ENCODE measurements at regions not wholly inside any gene's neighbourhood (a gene's known extent, or its start where the extent isn't known, plus 50 kb on each side); places are given as distances from the start of the nearest gene placed in this dataset.
"Not testable (repeated sequence)": the region's sequence is repeated elsewhere in the genome, so short reads cannot be mapped to it uniquely, and the experiment has no call there.

GRCh38 chr12:46537387-46537955 is 164.9 kb upstream of the SLC38A2 start:
- Histone ChIP-seq H3K4me3 (no peak overlapping the region), H3K9ac (ENCODE audit: insufficient read depth in 1 of 2, low read length in 2 of 2) (no peak overlapping the region), H3K9me3 (ENCODE audit: control insufficient read depth in 4 of 4, insufficient read depth in 3 of 4, low read length in 3 of 4) (no peaks in the 10 kb centered on the region), H3K4me1 (ENCODE audit: control insufficient read depth in 5 of 5, insufficient read depth in 5 of 5, low read length in 5 of 5) (peaks cover 0 to 18% (median 0%) of the 10 kb centered on the region in 5 donors), H3K27ac (ENCODE audit: low read depth in 1 of 2, low read length in 1 of 2) (no peak overlapping the region), H3K27me3 (ENCODE audit: control insufficient read depth in 3 of 3, insufficient read depth in 3 of 3, low read length in 2 of 3) (no peaks in the 10 kb centered on the region), H3K36me3 (ENCODE audit: control insufficient read depth in 4 of 4, insufficient read depth in 4 of 4, low read length in 4 of 4) (no peaks in the 10 kb centered on the region)
- 92 to 93% methylated on average over 4 of the region's 4 CpGs for WGBS, 2 donors
- DNase-seq (no peak), ATAC-seq (ENCODE audit: insufficient read depth, low FRiP score) (no peak)
- no peak for TF ChIP-seq CTCF (IDR thresholded peaks at IDR 0.05; ENCODE audit: control extremely low read depth, extremely low read depth)

- 63 to 87% methylated on average over 3 of the region's 3 CpGs for WGBS, 2 donors
- H3K9ac ChIP-seq (ENCODE audit: insufficient read depth in 1 of 2, low read length in 2 of 2); H3K4me3 ChIP-seq; H3K36me3 ChIP-seq (ENCODE audit: control insufficient read depth in 4 of 4, insufficient read depth in 4 of 4, low read length in 4 of 4); H3K9me3 ChIP-seq (ENCODE audit: control insufficient read depth in 4 of 4, insufficient read depth in 3 of 4, low read length in 3 of 4); DNase-seq; ATAC-seq (ENCODE audit: insufficient read depth, low FRiP score); H3K27ac ChIP-seq (ENCODE audit: low read depth in 1 of 2, low read length in 1 of 2); H3K27me3 ChIP-seq (ENCODE audit: control insufficient read depth in 3 of 3, insufficient read depth in 3 of 3, low read length in 2 of 3): not testable (repeated sequence)
- peaks cover 0 to 18% (median 0%) of the 10 kb centered on the region in 5 donors for H3K4me1 ChIP-seq (ENCODE audit: control insufficient read depth in 5 of 5, insufficient read depth in 5 of 5, low read length in 5 of 5)
Observed at GRCh38 chr12:46536316-46536715, 163.7 kb upstream of the SLC38A2 start.

- no peak for TF ChIP-seq CTCF (IDR thresholded peaks at IDR 0.05; ENCODE audit: control extremely low read depth, extremely low read depth)
- Histone ChIP-seq H3K9ac (ENCODE audit: insufficient read depth in 1 of 2, low read length in 2 of 2) (no peak overlapping the region), H3K27ac (ENCODE audit: low read depth in 1 of 2, low read length in 1 of 2) (peak overlapping the region in 1 of 2 donors; percentile 63), H3K36me3 (ENCODE audit: control insufficient read depth in 4 of 4, insufficient read depth in 4 of 4, low read length in 4 of 4) (no peaks in the 10 kb centered on the region), H3K27me3 (ENCODE audit: control insufficient read depth in 3 of 3, insufficient read depth in 3 of 3, low read length in 2 of 3) (no peaks in the 10 kb centered on the region), H3K9me3 (ENCODE audit: control insufficient read depth in 4 of 4, insufficient read depth in 3 of 4, low read length in 3 of 4) (peaks cover 0 to 5% (median 0%) of the 10 kb centered on the region in 4 donors), H3K4me3 (no peak overlapping the region), H3K4me1 (ENCODE audit: control insufficient read depth in 5 of 5, insufficient read depth in 5 of 5, low read length in 5 of 5) (peaks cover 0 to 18% (median 0%) of the 10 kb centered on the region in 5 donors)
- no peak for DNase-seq
- no peak for ATAC-seq (ENCODE audit: insufficient read depth, low FRiP score)
- WGBS, 2 donors: 83 to 86% methylated on average over 6 of the region's 6 CpGs
Observed at GRCh38 chr12:46535907-46536306, 163.3 kb upstream of the SLC38A2 start.

GRCh38 chr12:46535376-46535775 is 162.8 kb upstream of the SLC38A2 start:
- ATAC-seq (ENCODE audit: insufficient read depth, low FRiP score): no peak
- TF ChIP-seq CTCF (IDR thresholded peaks at IDR 0.05; ENCODE audit: control extremely low read depth, extremely low read depth): no peak

More at GRCh38 chr12:46535376-46535775, 162.8 kb upstream of the SLC38A2 start:
- no peaks in the 10 kb centered on the region for H3K27me3 ChIP-seq (ENCODE audit: control insufficient read depth in 3 of 3, insufficient read depth in 3 of 3, low read length in 2 of 3)
- H3K9ac ChIP-seq (ENCODE audit: insufficient read depth in 1 of 2, low read length in 2 of 2): no peak overlapping the region
- peak overlapping the region in 1 of 2 donors; percentile 63 for H3K27ac ChIP-seq (ENCODE audit: low read depth in 1 of 2, low read length in 1 of 2)
- DNase-seq: peak in 2 of 3 donors; percentile 37 to 44
- WGBS, 2 donors: 86 to 89% methylated on average over 3 of the region's 3 CpGs
- no peak overlapping the region for H3K4me3 ChIP-seq
- peaks cover 0 to 6% (median 0%) of the 10 kb centered on the region in 4 donors for H3K9me3 ChIP-seq (ENCODE audit: control insufficient read depth in 4 of 4, insufficient read depth in 3 of 4, low read length in 3 of 4)
- H3K4me1 ChIP-seq (ENCODE audit: control insufficient read depth in 5 of 5, insufficient read depth in 5 of 5, low read length in 5 of 5): peaks cover 0 to 18% (median 1%) of the 10 kb centered on the region in 5 donors
- no peaks in the 10 kb centered on the region for H3K36me3 ChIP-seq (ENCODE audit: control insufficient read depth in 4 of 4, insufficient read depth in 4 of 4, low read length in 4 of 4)
